MM.1S (cell line): ENCODE measurements at regions not wholly inside any gene's neighbourhood (a gene's known extent, or its start where the extent isn't known, plus 50 kb on each side); places are given as distances from the start of the nearest gene placed in this dataset.

ENCODE experiments used
- CTCF ChIP-seq: fragments of 300-600 bp; sonication (generic); IDR thresholded peaks from 2 replicates; pipeline ENCODE4 v1.5.1; 2016; ENCODE audit warnings: antibody characterized with exemption, low read length, mixed read lengths
- EZH2 ChIP-seq: fragments of 300-600 bp; sonication (generic); optimal IDR thresholded peaks from 2 replicates; pipeline ENCODE3; 2017; ENCODE audit warnings: low read depth, mild to moderate bottlenecking, antibody characterized with exemption, low read length, mixed read lengths
- EZH2phosphoT487 ChIP-seq: fragments of 300-600 bp; sonication (generic); IDR thresholded peaks from 2 replicates; pipeline ENCODE4 v1.6.1; 2018; ENCODE audit warnings: antibody characterized with exemption, low read length

- TF ChIP-seq EZH2: no peak
- TF ChIP-seq CTCF: no peak
- TF ChIP-seq EZH2phosphoT487: no peak
These were observed 122.6 kb upstream of the PABPC4L start for GRCh38 chr4:134324179-134324578.
